HEK293 (cell line): ENCODE measurements at regions not wholly inside any gene's neighbourhood (a gene's known extent, or its start where the extent isn't known, plus 50 kb on each side); places are given as distances from the start of the nearest gene placed in this dataset.

ENCODE experiments used
- CTCF ChIA-PET: fragments of 350-600 bp; formaldehyde crosslinking; extraction: SDS; loops from one replicate; lab custom pipeline; 2021; ENCODE audit warnings: antibody characterized with exemption; lab: Yijun Ruan, JAX
- POLR2A ChIA-PET: fragments of 300-600 bp; formaldehyde crosslinking; extraction: SDS; loops from one replicate; lab custom pipeline; 2020; ENCODE audit warnings: antibody characterized with exemption, inconsistent platforms; lab: Yijun Ruan, JAX
- H3K27ac ChIP-seq: fragments of 200-500 bp; sonication (Bioruptor generic); 2 replicates; pipeline ENCODE4 v1.5.1; 2014; ENCODE audit warnings: low read depth, low read length, control low read depth, inconsistent platforms; ENCODE audit errors: extremely low read depth
- H3K36me3 ChIP-seq, 2 experiments: fragments of 200-500 bp in 1 of 2; sonication (Bioruptor generic) in 1 of 2; 1 replicate in 1 of 2; 2 replicates in 1 of 2; pipeline ENCODE4 v1.5.1; 2014 to 2017; ENCODE audit warnings: inconsistent platforms in 2 of 2, low read length in 2 of 2; ENCODE audit not compliant: control insufficient read depth in 2 of 2, insufficient read depth in 1 of 2
- H3K4me1 ChIP-seq: fragments of 200-500 bp; sonication (Bioruptor generic); 2 replicates; pipeline ENCODE4 v1.5.1; 2014; ENCODE audit warnings: mild to moderate bottlenecking, low read length, inconsistent platforms; ENCODE audit not compliant: control insufficient read depth, insufficient read depth
- H3K4me3 ChIP-seq: 2 replicates; pipeline ENCODE4 v1.5.1; 2011; ENCODE audit warnings: low read depth, mild to moderate bottlenecking, control low read depth, low read length, moderate library complexity
- H3K9me3 ChIP-seq: fragments of 200-500 bp; sonication (Bioruptor generic); 2 replicates; pipeline ENCODE4 v1.5.1; 2014; ENCODE audit warnings: low read depth, low read length, inconsistent platforms; ENCODE audit not compliant: control insufficient read depth, insufficient read depth
- GLIS1 ChIP-seq: fragments of 450-650 bp; formaldehyde crosslinking; IDR thresholded peaks from 2 replicates; pipeline ENCODE4 v1.5.1; 2016; ENCODE audit warnings: missing biosample characterization, missing genetic modification characterization
- GLIS2 ChIP-seq: fragments of 450-650 bp; formaldehyde crosslinking; IDR thresholded peaks from 2 replicates; pipeline ENCODE4 v1.5.1; 2016; ENCODE audit warnings: missing biosample characterization, missing genetic modification characterization
- SP2 ChIP-seq: fragments of 450-650 bp; formaldehyde crosslinking; IDR thresholded peaks from 2 replicates; pipeline ENCODE4 v1.5.1; 2016; ENCODE audit warnings: missing biosample characterization, missing genetic modification characterization
- ZNF140 ChIP-seq: fragments of 450-650 bp; formaldehyde crosslinking; IDR thresholded peaks from 2 replicates; pipeline ENCODE4 v1.5.1; 2016; ENCODE audit warnings: missing biosample characterization, missing genetic modification characterization
- ZNF169 ChIP-seq: fragments of 450-650 bp; formaldehyde crosslinking; IDR thresholded peaks from 2 replicates; pipeline ENCODE4 v1.5.1; 2016; ENCODE audit warnings: missing biosample characterization, missing genetic modification characterization
- ZNF266 ChIP-seq: fragments of 450-650 bp; formaldehyde crosslinking; IDR thresholded peaks from 2 replicates; pipeline ENCODE4 v1.5.1; 2016; ENCODE audit warnings: missing biosample characterization, missing genetic modification characterization, low read depth
- ZNF341 ChIP-seq: fragments of 450-650 bp; formaldehyde crosslinking; IDR thresholded peaks from 2 replicates; pipeline ENCODE4; 2016; ENCODE audit warnings: low read depth, missing biosample characterization, missing genetic modification characterization
- ZNF37A ChIP-seq: fragments of 450-650 bp; IDR thresholded peaks from 2 replicates; pipeline ENCODE4 v1.5.1; 2018; ENCODE audit warnings: missing biosample characterization, missing genetic modification characterization
- ZNF391 ChIP-seq: fragments of 450-650 bp; formaldehyde crosslinking; IDR thresholded peaks from 2 replicates; pipeline ENCODE4 v1.5.1; 2016; ENCODE audit warnings: low read depth, missing biosample characterization, missing genetic modification characterization, borderline replicate concordance
- ZNF394 ChIP-seq: fragments of 450-650 bp; formaldehyde crosslinking; IDR thresholded peaks from 2 replicates; pipeline ENCODE4 v1.5.1; 2016; ENCODE audit warnings: missing biosample characterization, missing genetic modification characterization, mild to moderate bottlenecking, moderate library complexity, borderline replicate concordance
- ZNF404 ChIP-seq: fragments of 450-650 bp; formaldehyde crosslinking; IDR thresholded peaks from 2 replicates; pipeline ENCODE4 v1.5.1; 2017; ENCODE audit warnings: missing biosample characterization, missing genetic modification characterization
- ZNF426 ChIP-seq: fragments of 450-650 bp; formaldehyde crosslinking; IDR thresholded peaks from 2 replicates; pipeline ENCODE4 v1.5.1; 2017; ENCODE audit warnings: missing biosample characterization, missing genetic modification characterization, mild to moderate bottlenecking, inconsistent platforms, moderate library complexity
- ZNF48 ChIP-seq: fragments of 450-650 bp; formaldehyde crosslinking; IDR thresholded peaks from 2 replicates; pipeline ENCODE4 v1.5.1; 2016; ENCODE audit warnings: missing biosample characterization, missing genetic modification characterization
- ZNF510 ChIP-seq: fragments of 450-650 bp; formaldehyde crosslinking; IDR thresholded peaks from 2 replicates; pipeline ENCODE4 v1.5.1; 2018; ENCODE audit warnings: mild to moderate bottlenecking, missing genetic modification characterization, missing biosample characterization; ENCODE audit not compliant: insufficient replicate concordance
- ZNF558 ChIP-seq: fragments of 450-650 bp; formaldehyde crosslinking; IDR thresholded peaks from 2 replicates; pipeline ENCODE4 v1.5.1; 2016; ENCODE audit warnings: missing biosample characterization, missing genetic modification characterization
- ZNF830 ChIP-seq: fragments of 450-650 bp; IDR thresholded peaks from 2 replicates; pipeline ENCODE4 v1.5.0; 2018; ENCODE audit warnings: missing biosample characterization, missing genetic modification characterization, low read depth, mild to moderate bottlenecking, moderate library complexity
- ZXDB ChIP-seq: fragments of 450-650 bp; formaldehyde crosslinking; IDR thresholded peaks from 2 replicates; pipeline ENCODE4 v1.5.1; 2016; ENCODE audit warnings: missing biosample characterization, missing genetic modification characterization
- TF ChIP-seq, protein P1 (sequence below): fragments of 450-650 bp; IDR thresholded peaks from 2 replicates; pipeline ENCODE4 v1.5.1; 2018; ENCODE audit warnings: missing biosample characterization, mild to moderate bottlenecking, missing genetic modification characterization
- TF ChIP-seq, protein P2 (sequence below): fragments of 450-650 bp; formaldehyde crosslinking; conservative IDR thresholded peaks from 2 replicates; pipeline ENCODE4 v1.5.1; 2016; ENCODE audit warnings: low read depth, missing biosample characterization, missing genetic modification characterization
- TF ChIP-seq, protein P3 (sequence below): fragments of 450-650 bp; formaldehyde crosslinking; IDR thresholded peaks from 2 replicates; pipeline ENCODE4 v1.5.1; 2016; ENCODE audit warnings: missing biosample characterization, missing genetic modification characterization, low read depth

DNA sequence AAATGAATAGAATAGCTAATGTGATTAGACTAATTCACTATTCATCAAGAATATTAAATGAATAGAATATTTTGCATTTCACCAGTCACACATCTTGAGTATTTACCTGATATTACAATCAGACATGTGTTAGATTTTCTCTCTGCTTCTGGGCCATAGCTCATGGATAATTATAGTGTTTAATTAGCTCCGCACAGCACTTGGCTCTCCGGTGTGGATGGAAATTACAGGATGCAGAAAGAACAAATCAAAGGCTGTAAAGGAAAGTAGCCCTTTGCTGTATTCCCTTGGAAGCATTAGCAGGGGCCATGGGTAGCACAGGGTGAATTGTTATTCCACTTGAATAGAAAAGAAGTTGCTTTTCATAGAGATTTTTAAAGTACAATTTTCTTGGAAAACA lies 320.3 kb upstream of the SORL1-AS1 start:
- no peak overlapping the region for H3K27ac ChIP-seq
- TF ChIP-seq ZNF341 (no peak), ZNF391 (tag by site-specific recombination) (no peak), ZNF426 (tag by site-specific recombination) (no peak), ZNF404 (no peak), ZNF37A (tag by site-specific recombination) (no peak), ZNF48 (tag by site-specific recombination) (no peak), ZXDB (no peak), ZNF510 (tag by site-specific recombination) (no peak), GLIS2 (tag by site-specific recombination) (no peak), ZNF830 (tag by site-specific recombination) (no peak), GLIS1 (tag by site-specific recombination) (no peak), ZNF266 (tag by site-specific recombination) (no peak), ZNF394 (tag by site-specific recombination) (no peak), ZNF140 (tag by site-specific recombination) (no peak), ZNF169 (tag by site-specific recombination) (no peak), SP2 (no peak), ZNF558 (tag by site-specific recombination) (no peak)
- TF ChIP-seq, protein P1, sequence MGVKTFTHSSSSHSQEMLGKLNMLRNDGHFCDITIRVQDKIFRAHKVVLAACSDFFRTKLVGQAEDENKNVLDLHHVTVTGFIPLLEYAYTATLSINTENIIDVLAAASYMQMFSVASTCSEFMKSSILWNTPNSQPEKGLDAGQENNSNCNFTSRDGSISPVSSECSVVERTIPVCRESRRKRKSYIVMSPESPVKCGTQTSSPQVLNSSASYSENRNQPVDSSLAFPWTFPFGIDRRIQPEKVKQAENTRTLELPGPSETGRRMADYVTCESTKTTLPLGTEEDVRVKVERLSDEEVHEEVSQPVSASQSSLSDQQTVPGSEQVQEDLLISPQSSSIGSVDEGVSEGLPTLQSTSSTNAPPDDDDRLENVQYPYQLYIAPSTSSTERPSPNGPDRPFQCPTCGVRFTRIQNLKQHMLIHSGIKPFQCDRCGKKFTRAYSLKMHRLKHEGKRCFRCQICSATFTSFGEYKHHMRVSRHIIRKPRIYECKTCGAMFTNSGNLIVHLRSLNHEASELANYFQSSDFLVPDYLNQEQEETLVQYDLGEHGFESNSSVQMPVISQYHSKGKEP (tag by site-specific recombination): no peak
- TF ChIP-seq, protein P2, sequence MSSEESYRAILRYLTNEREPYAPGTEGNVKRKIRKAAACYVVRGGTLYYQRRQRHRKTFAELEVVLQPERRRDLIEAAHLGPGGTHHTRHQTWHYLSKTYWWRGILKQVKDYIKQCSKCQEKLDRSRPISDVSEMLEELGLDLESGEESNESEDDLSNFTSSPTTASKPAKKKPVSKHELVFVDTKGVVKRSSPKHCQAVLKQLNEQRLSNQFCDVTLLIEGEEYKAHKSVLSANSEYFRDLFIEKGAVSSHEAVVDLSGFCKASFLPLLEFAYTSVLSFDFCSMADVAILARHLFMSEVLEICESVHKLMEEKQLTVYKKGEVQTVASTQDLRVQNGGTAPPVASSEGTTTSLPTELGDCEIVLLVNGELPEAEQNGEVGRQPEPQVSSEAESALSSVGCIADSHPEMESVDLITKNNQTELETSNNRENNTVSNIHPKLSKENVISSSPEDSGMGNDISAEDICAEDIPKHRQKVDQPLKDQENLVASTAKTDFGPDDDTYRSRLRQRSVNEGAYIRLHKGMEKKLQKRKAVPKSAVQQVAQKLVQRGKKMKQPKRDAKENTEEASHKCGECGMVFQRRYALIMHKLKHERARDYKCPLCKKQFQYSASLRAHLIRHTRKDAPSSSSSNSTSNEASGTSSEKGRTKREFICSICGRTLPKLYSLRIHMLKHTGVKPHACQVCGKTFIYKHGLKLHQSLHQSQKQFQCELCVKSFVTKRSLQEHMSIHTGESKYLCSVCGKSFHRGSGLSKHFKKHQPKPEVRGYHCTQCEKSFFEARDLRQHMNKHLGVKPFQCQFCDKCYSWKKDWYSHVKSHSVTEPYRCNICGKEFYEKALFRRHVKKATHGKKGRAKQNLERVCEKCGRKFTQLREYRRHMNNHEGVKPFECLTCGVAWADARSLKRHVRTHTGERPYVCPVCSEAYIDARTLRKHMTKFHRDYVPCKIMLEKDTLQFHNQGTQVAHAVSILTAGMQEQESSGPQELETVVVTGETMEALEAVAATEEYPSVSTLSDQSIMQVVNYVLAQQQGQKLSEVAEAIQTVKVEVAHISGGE (tag by site-specific recombination): no peak
- TF ChIP-seq, protein P3, sequence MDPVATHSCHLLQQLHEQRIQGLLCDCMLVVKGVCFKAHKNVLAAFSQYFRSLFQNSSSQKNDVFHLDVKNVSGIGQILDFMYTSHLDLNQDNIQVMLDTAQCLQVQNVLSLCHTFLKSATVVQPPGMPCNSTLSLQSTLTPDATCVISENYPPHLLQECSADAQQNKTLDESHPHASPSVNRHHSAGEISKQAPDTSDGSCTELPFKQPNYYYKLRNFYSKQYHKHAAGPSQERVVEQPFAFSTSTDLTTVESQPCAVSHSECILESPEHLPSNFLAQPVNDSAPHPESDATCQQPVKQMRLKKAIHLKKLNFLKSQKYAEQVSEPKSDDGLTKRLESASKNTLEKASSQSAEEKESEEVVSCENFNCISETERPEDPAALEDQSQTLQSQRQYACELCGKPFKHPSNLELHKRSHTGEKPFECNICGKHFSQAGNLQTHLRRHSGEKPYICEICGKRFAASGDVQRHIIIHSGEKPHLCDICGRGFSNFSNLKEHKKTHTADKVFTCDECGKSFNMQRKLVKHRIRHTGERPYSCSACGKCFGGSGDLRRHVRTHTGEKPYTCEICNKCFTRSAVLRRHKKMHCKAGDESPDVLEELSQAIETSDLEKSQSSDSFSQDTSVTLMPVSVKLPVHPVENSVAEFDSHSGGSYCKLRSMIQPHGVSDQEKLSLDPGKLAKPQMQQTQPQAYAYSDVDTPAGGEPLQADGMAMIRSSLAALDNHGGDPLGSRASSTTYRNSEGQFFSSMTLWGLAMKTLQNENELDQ (tag by site-specific recombination): no peak
- TF ChIP-seq, all 188 proteins: peak for 0
- H3K36me3 ChIP-seq: no peaks in the 10 kb centered on the region
- ChIA-PET POLR2A (no interaction called here), CTCF (interaction anchor here (0.7 to 1.3 kb wide), 3 partner anchors 10 to 454 kb away, joined by 3 to 4 read pairs (median 4); no protein-coding TSS in a partner anchor)
- H3K9me3 ChIP-seq: no peaks in the 10 kb centered on the region
- no peak overlapping the region for H3K4me3 ChIP-seq
- H3K4me1 ChIP-seq: no peaks in the 10 kb centered on the region
